Epidermal melanocyte (primary cell): ENCODE measurements at regions not wholly inside any gene's neighbourhood (a gene's known extent, or its start where the extent isn't known, plus 50 kb on each side); places are given as distances from the start of the nearest gene placed in this dataset.
"Not testable (repeated sequence)": the region's sequence is repeated elsewhere in the genome, so short reads cannot be mapped to it uniquely, and the experiment has no call there.

Experiments used
- DNase-seq: peaks from one replicate; pipeline ENCODE4 v3.0.0; 2011; ENCODE audit warnings: low spot score; ENCODE audit not compliant: insufficient read length

DNA sequence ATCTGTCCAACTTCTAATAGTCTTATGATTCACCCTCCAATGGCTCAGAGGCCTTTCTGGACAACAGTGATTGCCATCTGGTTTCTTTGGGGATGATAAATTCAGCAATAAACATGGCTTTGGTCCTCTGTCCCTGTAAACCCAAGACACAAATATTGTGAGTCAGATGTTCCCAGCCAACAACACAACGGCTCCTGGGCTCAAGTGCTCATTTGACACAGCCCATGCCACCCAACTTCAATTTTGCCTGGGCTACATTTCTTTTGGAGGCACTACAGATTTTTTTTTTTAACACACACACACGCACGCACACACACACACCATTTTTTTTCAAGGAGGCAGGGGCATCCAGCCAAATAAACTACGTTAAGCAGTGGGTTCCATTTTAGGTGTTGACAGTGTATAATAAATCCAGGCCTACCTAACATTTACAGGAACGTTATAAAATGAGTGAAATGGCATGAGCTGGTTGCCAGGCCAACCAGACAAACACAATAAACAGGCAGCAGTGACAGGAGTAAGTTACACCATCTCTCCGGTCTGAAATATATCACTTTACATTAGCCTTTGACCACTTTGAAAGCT lies 939.9 kb upstream of the SOX9 start:
- peak; percentile 14 for DNase-seq

- no peak for DNase-seq
Observed at GRCh38 chr17:71183066-71183660, 937.7 kb upstream of the SOX9 start.

- DNase-seq = no peak
Observed at GRCh38 chr17:71184716-71185115, 936.1 kb upstream of the SOX9 start.

DNA sequence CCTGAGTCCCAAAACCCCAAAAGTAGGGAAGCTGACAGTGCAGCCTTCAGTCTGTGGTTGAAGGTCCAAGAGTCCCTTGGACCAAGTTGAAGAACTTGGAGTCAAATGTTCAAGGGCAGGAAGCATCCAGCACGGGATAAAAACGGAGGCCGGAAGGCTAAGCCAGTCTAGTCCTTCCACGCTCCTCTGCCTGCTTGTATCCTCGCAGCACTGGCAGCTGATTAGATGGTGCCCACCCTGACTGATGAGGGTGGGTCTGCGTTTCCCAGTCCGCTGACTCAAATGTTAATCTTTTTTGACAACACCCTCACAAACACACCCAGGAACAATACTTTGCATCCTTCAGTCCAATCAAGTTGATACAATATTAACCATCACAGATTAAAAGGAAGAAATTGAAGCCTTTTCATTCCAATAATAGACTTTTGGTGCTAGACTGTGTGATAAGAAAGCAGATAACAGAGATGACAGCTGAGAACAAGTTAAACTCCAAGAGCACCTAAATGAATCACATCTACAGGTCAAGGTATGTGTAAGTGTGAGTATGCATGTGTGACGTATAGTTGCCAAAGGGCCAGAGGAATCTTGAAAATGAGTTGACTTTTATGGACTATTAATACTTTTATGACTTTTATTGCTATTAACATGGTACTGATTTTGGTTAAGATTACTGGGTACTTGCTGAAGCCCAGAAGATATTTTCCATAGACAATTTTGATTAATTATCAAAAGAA lies 933.5 kb upstream of the SOX9 start:
- DNase-seq = no peak

- peak; percentile 21 for DNase-seq
Observed at GRCh38 chr17:71188811-71189492, 931.9 kb upstream of the SOX9 start.

DNA sequence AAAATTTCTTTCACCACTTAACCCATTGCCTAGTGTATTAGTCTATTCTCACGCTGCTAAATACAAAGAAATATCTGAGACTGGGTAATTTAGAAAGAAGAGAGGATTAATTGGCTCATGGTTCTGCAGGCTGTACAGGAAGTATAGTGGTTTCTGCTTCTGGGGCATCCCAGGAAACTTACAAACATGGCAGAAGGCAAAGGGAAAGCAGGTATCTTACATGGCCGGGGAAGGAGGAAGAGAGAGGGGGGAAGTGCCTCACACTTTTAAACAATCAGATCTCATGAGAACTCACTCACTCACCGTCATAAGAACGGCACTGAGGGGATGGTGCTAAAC lies 931.4 kb upstream of the SOX9 start:
- DNase-seq = no peak

DNA sequence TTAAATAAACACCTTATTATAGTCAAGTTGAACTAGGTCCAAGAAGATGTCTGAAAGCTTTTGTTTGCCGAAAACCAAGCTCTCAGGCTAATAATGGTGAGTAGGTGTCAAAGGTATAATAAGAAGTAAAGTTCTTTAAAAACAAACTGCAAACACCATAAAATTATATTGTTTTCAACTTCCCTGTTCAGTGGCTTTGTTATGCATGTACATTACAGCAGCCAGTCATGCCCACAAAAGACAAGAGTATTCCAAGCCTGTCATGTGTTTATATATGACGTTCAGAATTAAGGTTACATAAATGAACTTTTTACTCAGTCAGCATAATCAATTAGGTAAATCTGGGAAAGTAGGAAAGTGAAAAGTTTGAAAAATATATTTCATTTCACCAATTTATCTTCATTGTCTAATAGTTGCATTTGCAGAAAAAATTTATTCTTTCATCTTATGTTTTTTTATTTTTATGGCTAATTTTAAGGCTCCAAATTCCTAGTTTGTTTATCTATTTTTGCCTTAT lies 928.7 kb upstream of the SOX9 start:
- DNase-seq = no peak

- DNase-seq = no peak
Observed at GRCh38 chr17:71192848-71193247, 928.0 kb upstream of the SOX9 start.

GRCh38 chr17:71200597-71200996 lies 920.2 kb upstream of the SOX9 start:
- no peak for DNase-seq

- no peak for DNase-seq
Observed at GRCh38 chr17:71201639-71202038, 919.2 kb upstream of the SOX9 start.

DNA sequence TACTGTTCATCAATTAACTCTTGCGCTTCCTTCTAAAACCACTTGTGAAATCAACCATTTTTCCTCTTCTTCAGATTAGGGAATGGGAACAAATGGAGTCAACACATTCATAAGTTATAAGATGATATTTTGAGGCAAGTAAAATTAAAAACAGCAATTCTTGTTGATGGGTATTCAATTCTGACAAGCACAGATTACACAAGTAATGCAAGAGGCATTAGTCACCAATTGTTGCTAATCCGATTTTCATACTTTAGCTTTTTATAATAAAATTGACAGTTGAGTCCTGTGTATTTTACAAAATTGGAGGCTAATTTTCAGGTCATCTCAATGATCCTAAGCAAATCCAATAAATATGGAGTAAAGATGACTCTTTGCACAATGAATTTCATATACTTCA lies 918.4 kb upstream of the SOX9 start:
- no peak for DNase-seq

GRCh38 chr17:71203953-71204352 lies 916.9 kb upstream of the SOX9 start:
- no peak for DNase-seq

DNA sequence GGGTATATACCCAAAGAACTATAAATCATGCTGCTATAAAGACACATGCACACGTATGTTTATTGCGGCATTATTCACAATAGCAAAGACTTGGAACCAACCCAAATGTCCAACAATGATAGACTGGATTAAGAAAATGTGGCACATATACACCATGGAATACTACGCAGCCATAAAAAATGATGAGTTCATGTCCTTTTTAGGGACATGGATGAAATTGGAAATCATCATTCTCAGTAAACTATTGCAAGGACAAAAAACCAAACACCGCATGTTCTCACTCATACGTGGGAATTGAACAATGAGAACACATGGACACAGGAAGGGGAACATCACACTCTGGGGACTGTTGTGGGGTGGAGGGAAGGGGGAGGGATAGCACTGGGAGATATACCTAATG lies 914.9 kb upstream of the SOX9 start:
- DNase-seq = not testable (repeated sequence)

- no peak for DNase-seq
Observed at GRCh38 chr17:71208111-71208704, 912.6 kb upstream of the SOX9 start.

DNA sequence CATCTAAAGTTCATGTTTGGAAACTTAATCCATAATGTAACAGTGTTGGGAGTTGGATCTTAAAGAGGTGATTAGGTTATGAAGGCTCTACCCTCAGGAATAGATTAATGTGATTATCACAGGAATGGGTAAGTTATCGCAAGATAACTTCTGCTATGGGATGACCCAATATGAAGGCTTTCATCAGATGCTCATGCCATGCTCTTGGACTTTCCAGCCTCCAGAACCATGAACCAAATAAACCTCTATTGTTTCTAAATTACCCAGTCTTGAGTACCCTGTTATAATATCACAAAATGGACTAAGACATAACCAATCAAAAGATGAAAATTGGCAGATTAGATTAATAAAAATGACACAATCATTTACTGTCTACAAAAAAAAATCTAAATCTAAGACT lies 906.9 kb upstream of the SOX9 start:
- DNase-seq = no peak

DNA sequence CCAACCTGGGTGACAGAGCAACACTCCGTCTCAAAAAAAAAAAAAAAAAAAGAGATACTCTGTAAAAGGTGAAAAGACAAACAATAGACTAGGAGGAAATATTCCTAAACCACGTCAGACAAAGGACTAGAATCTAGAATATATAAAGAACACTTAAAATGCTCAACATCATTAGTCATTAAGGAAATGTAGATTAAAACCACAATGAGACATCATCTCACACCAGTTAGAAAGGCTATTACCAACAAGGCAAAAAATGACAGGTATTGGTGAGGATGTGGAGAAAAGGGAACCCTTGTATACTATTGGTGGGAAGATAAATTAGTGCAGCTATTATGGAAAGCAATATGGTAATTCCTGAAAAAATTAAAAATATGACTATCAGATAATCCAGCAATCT lies 903.1 kb upstream of the SOX9 start:
- DNase-seq = no peak

DNA sequence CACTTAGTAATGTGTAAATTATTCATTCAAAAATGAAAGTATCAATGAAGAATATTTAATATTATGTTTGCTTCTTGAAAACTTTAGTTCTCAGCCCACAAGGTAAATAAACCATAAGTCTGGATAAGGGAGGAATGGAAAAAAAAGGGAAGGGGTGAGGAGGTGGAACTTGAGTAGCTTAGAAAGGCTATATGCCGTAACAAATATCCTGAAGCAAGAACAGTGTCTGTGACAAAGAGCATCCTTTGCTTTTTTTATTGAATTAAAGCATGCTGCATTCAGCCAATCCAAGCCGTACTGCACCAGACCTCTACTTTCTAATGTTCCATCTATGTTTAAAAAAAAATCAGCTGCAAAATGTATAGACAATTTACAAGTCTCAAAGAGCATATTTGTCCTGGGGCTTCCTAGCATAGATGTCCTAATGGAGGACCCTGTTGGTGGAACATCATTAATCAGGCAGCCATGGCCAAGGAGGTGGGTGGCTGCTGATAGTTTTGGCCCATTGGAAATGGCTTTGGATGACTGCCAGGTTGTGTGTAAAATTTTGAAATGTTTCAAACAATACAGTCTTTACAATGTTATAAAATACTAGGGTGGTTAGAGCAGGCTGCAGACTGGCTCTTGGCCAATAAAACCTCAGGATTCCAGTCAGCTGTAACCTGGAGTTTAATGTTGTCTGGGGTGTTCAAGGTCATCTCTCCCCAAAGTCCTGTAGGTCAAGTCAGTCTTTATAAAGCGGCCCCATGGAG lies 895.8 kb upstream of the SOX9 start:
- DNase-seq = no peak

DNA sequence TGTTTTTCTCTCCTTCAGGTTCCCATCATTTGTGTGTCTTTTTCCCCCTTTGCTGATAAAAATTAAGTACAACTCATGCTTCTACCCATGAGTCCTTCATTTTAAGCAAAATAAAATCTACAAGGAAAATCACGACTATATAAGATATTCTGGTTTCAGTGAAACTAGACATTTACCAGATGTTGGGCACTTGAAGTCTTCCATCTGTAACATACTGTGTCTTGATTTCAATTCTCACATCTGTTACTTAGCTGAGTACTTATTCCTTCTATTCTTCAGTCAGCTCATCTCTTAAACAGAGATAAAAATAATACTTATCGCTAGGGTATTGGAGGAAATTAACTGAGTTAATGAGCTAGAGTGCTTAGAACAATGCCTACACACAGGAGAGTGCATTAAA lies 893.0 kb upstream of the SOX9 start:
- DNase-seq = no peak

DNA sequence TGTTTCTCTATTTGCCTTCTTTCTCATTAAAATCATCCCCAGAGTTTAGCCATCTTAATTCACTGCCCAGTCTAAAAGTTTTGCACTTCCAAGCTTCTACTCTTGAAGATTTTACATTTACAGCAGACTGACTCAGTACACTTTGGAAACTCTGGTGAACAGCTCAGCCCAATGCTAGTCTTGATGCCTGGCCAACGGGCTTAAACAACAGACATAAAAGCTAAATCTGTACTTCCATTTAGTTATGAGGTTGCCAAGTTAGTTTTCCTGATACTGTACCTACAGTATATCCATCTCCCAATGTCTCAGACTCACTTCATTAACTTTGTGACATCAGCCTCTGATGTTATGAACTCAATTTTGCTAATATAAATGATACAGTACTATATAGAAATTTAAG lies 891.8 kb upstream of the SOX9 start:
- DNase-seq = no peak

- DNase-seq = no peak
Observed at GRCh38 chr17:71232801-71233559, 887.8 kb upstream of the SOX9 start.
